Panc1 (cell line): ENCODE measurements at regions not wholly inside any gene's neighbourhood (a gene's known extent, or its start where the extent isn't known, plus 50 kb on each side); places are given as distances from the start of the nearest gene placed in this dataset.

ENCODE experiments used
- ATAC-seq: fragments of 200-7000 bp; cut with Tn5 transposase; 2 replicates; pipeline ENCODE4 v1.9.1; 2020; ENCODE audit warnings: mild to moderate bottlenecking, moderate library complexity
- BruUV-seq: library from RNA; stranded (reverse); fragments of 400-500 nt; replicated peaks from 2 replicates; lab custom pipeline; 2021; lab: Mats Ljungman, UMichigan
- CTCF ChIA-PET: fragments of 300-600 bp; sonication (Branson Sonifier 250); formaldehyde crosslinking; loops from one replicate; lab custom pipeline; 2022; ENCODE audit warnings: antibody characterized with exemption; lab: Charles Lee
- POLR2A ChIA-PET: fragments of 300-600 bp; sonication (Branson Sonifier 250); formaldehyde crosslinking; loops from one replicate; lab custom pipeline; 2022; ENCODE audit warnings: antibody characterized with exemption; lab: Charles Lee
- DNase-seq: peaks from one replicate; pipeline ENCODE4 v3.0.0-alpha.2; 2010; ENCODE audit warnings: low read depth, low spot score
- H3K27ac ChIP-seq: 2 replicates; pipeline ENCODE4 v1.5.1; 2011; ENCODE audit warnings: mild to moderate bottlenecking, low read length, inconsistent platforms
- H3K27me3 ChIP-seq: fragments of 200-500 bp; sonication (Bioruptor generic); 2 replicates; pipeline ENCODE4 v1.6.0; 2014; ENCODE audit warnings: low read length, inconsistent platforms; ENCODE audit not compliant: control insufficient read depth, insufficient read depth
- H3K36me3 ChIP-seq: fragments of 200-500 bp; sonication (Bioruptor generic); 2 replicates; pipeline ENCODE4 v1.5.1; 2014; ENCODE audit warnings: inconsistent platforms, mild to moderate bottlenecking, low read length, moderate library complexity; ENCODE audit not compliant: control insufficient read depth, insufficient read depth
- H3K4me1 ChIP-seq: 2 replicates; pipeline ENCODE4 v1.5.1; 2011; ENCODE audit warnings: inconsistent platforms, mild to moderate bottlenecking, low read length, moderate library complexity; ENCODE audit not compliant: control insufficient read depth, insufficient read depth
- H3K4me3 ChIP-seq, 2 experiments: 2 replicates each; pipeline ENCODE4 v1.5.1; 2011 to 2012; ENCODE audit warnings: low read depth in 2 of 2, low read length in 2 of 2, mild to moderate bottlenecking in 2 of 2, inconsistent platforms in 1 of 2, moderate library complexity in 1 of 2
- H3K9me3 ChIP-seq: fragments of 200-500 bp; sonication (Bioruptor generic); 2 replicates; pipeline ENCODE4 v1.5.1; 2014; ENCODE audit warnings: low read depth, mild to moderate bottlenecking, inconsistent platforms, low read length, moderate library complexity; ENCODE audit not compliant: control insufficient read depth, insufficient read depth
- POLR2AphosphoS5 ChIP-seq: IDR thresholded peaks from 2 replicates; pipeline ENCODE4 v1.6.1; 2012; ENCODE audit warnings: mild to moderate bottlenecking, low read depth, low read length, moderate library complexity
- REST ChIP-seq, 2 experiments: IDR thresholded peaks; 2 replicates each; pipeline ENCODE4 v1.6.1; 2011 to 2012; ENCODE audit warnings: low read depth in 2 of 2, control low read depth in 1 of 2, low read length in 1 of 2, mild to moderate bottlenecking in 1 of 2, moderate library complexity in 1 of 2; ENCODE audit not compliant: insufficient read depth in 1 of 2
- SIN3A ChIP-seq: IDR thresholded peaks from 2 replicates; pipeline ENCODE4 v1.6.1; 2012; ENCODE audit warnings: low read depth, mild to moderate bottlenecking, low read length, moderate library complexity, borderline replicate concordance; ENCODE audit not compliant: insufficient read depth
- TCF7L2 ChIP-seq: IDR thresholded peaks from 2 replicates; pipeline ENCODE4 v1.6.1; 2011; ENCODE audit warnings: mild to moderate bottlenecking, low read depth, low read length, inconsistent platforms
- in situ Hi-C: cut with HindIII; loops from 2 replicates; pipeline ENCODE4 v1.10.0; 2016; ENCODE audit warnings: low sequenced_read_pairs, low pct_unique_long_range_greater_than_20kb
- intact Hi-C: fragments of 100-400 bp; cut with micrococcal nuclease; formaldehyde crosslinking; loops from one replicate; pipeline ENCODE4 v1.10.0; 2022; ENCODE audit not compliant: unreplicated experiment
- TF ChIP-seq, protein P1 (sequence below): fragments of 450-650 bp; IDR thresholded peaks from 2 replicates; pipeline ENCODE4 v1.5.1; 2017; ENCODE audit warnings: mild to moderate bottlenecking

GRCh38 chr1:55505326-55505725, 290.2 kb upstream of the USP24 start:
- in situ Hi-C loops (no loop called here), intact Hi-C loops (no loop called here)
- ChIA-PET CTCF (interaction anchor here (0.6 kb wide), 1 partner anchor 221 kb away, joined by 5 read pairs; no protein-coding TSS in a partner anchor), POLR2A (no interaction called here)
- Histone ChIP-seq H3K4me1 (peaks cover 45% of the 10 kb centered on the region), H3K27ac (peak overlapping the region; percentile 85), H3K36me3 (no peaks in the 10 kb centered on the region), H3K27me3 (no peaks in the 10 kb centered on the region), H3K9me3 (no peaks in the 10 kb centered on the region), H3K4me3 (no peak overlapping the region)
- TF ChIP-seq REST (IDR thresholded peaks at IDR 0.05; ENCODE audit: insufficient read depth in 1 of 2, low read depth in 2 of 2, low read length in 1 of 2) (no peak), SIN3A (no peak)
- ATAC-seq: no peak
- no peak for DNase-seq
- no TSS peak for BruUV-seq

GRCh38 chr1:55504306-55504731, 289.2 kb upstream of the USP24 start:
- intact Hi-C loops: no loop called here
- CTCF ChIA-PET: interaction anchor here (0.6 kb wide), 1 partner anchor 1072 kb away, joined by 4 read pairs; no protein-coding TSS in a partner anchor
- POLR2A ChIA-PET: no interaction called here
- no peaks in the 10 kb centered on the region for H3K36me3 ChIP-seq
- no TSS peak for BruUV-seq
- H3K27ac ChIP-seq: peak overlapping the region; percentile 85
- peak; percentile 60 for ATAC-seq
- DNase-seq: no peak
- in situ Hi-C loops: no loop called here
- H3K4me1 ChIP-seq: peaks cover 45% of the 10 kb centered on the region
- no peaks in the 10 kb centered on the region for H3K9me3 ChIP-seq
- TF ChIP-seq SIN3A: no peak
- TF ChIP-seq POLR2AphosphoS5: no peak
- TF ChIP-seq, protein P1, sequence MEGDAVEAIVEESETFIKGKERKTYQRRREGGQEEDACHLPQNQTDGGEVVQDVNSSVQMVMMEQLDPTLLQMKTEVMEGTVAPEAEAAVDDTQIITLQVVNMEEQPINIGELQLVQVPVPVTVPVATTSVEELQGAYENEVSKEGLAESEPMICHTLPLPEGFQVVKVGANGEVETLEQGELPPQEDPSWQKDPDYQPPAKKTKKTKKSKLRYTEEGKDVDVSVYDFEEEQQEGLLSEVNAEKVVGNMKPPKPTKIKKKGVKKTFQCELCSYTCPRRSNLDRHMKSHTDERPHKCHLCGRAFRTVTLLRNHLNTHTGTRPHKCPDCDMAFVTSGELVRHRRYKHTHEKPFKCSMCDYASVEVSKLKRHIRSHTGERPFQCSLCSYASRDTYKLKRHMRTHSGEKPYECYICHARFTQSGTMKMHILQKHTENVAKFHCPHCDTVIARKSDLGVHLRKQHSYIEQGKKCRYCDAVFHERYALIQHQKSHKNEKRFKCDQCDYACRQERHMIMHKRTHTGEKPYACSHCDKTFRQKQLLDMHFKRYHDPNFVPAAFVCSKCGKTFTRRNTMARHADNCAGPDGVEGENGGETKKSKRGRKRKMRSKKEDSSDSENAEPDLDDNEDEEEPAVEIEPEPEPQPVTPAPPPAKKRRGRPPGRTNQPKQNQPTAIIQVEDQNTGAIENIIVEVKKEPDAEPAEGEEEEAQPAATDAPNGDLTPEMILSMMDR: no peak
- no peak; the same call in 1 of the 2 replicates for TF ChIP-seq TCF7L2
- no peak for TF ChIP-seq REST (IDR thresholded peaks at IDR 0.05; ENCODE audit: insufficient read depth in 1 of 2, low read depth in 2 of 2, low read length in 1 of 2)
- H3K27me3 ChIP-seq: no peaks in the 10 kb centered on the region
- no peak overlapping the region for H3K4me3 ChIP-seq
